HEK293 (cell line): ENCODE measurements at regions not wholly inside any gene's neighbourhood (a gene's known extent, or its start where the extent isn't known, plus 50 kb on each side); places are given as distances from the start of the nearest gene placed in this dataset.

Experiments used
- CTCF ChIA-PET: fragments of 350-600 bp; formaldehyde crosslinking; extraction: SDS; loops from one replicate; lab custom pipeline; 2021; ENCODE audit warnings: antibody characterized with exemption; lab: Yijun Ruan, JAX
- POLR2A ChIA-PET: fragments of 300-600 bp; formaldehyde crosslinking; extraction: SDS; loops from one replicate; lab custom pipeline; 2020; ENCODE audit warnings: antibody characterized with exemption, inconsistent platforms; lab: Yijun Ruan, JAX
- H3K27ac ChIP-seq: fragments of 200-500 bp; sonication (Bioruptor generic); 2 replicates; pipeline ENCODE4 v1.5.1; 2014; ENCODE audit warnings: low read depth, low read length, control low read depth, inconsistent platforms; ENCODE audit errors: extremely low read depth
- H3K36me3 ChIP-seq, 2 experiments: fragments of 200-500 bp in 1 of 2; sonication (Bioruptor generic) in 1 of 2; 1 replicate in 1 of 2; 2 replicates in 1 of 2; pipeline ENCODE4 v1.5.1; 2014 to 2017; ENCODE audit warnings: inconsistent platforms in 2 of 2, low read length in 2 of 2; ENCODE audit not compliant: control insufficient read depth in 2 of 2, insufficient read depth in 1 of 2
- H3K4me1 ChIP-seq: fragments of 200-500 bp; sonication (Bioruptor generic); 2 replicates; pipeline ENCODE4 v1.5.1; 2014; ENCODE audit warnings: mild to moderate bottlenecking, low read length, inconsistent platforms; ENCODE audit not compliant: control insufficient read depth, insufficient read depth
- H3K4me3 ChIP-seq: 2 replicates; pipeline ENCODE4 v1.5.1; 2011; ENCODE audit warnings: low read depth, mild to moderate bottlenecking, control low read depth, low read length, moderate library complexity
- H3K9me3 ChIP-seq: fragments of 200-500 bp; sonication (Bioruptor generic); 2 replicates; pipeline ENCODE4 v1.5.1; 2014; ENCODE audit warnings: low read depth, low read length, inconsistent platforms; ENCODE audit not compliant: control insufficient read depth, insufficient read depth
- GLI4 ChIP-seq: fragments of 450-650 bp; formaldehyde crosslinking; IDR thresholded peaks from 2 replicates; pipeline ENCODE4 v1.5.1; 2016; ENCODE audit warnings: missing biosample characterization, missing genetic modification characterization
- MZF1 ChIP-seq: fragments of 450-650 bp; formaldehyde crosslinking; IDR thresholded peaks from 2 replicates; pipeline ENCODE4 v1.5.1; 2017; ENCODE audit warnings: missing biosample characterization, missing genetic modification characterization, borderline replicate concordance
- OSR2 ChIP-seq: fragments of 450-650 bp; formaldehyde crosslinking; IDR thresholded peaks from 2 replicates; pipeline ENCODE4 v1.5.1; 2016; ENCODE audit warnings: missing biosample characterization, missing genetic modification characterization
- ZBTB17 ChIP-seq: fragments of 450-650 bp; formaldehyde crosslinking; IDR thresholded peaks from 2 replicates; pipeline ENCODE4 v1.5.1; 2016; ENCODE audit warnings: missing biosample characterization, missing genetic modification characterization
- ZBTB20 ChIP-seq: fragments of 450-650 bp; formaldehyde crosslinking; IDR thresholded peaks from 2 replicates; pipeline ENCODE4 v1.5.1; 2016; ENCODE audit warnings: missing biosample characterization, missing genetic modification characterization
- ZFHX2 ChIP-seq: fragments of 450-650 bp; formaldehyde crosslinking; conservative IDR thresholded peaks from 2 replicates; pipeline ENCODE4 v1.5.1; 2016; ENCODE audit warnings: missing biosample characterization, missing genetic modification characterization
- ZNF138 ChIP-seq: fragments of 450-650 bp; formaldehyde crosslinking; IDR thresholded peaks from 2 replicates; pipeline ENCODE4 v1.5.1; 2016; ENCODE audit warnings: missing biosample characterization, missing genetic modification characterization, borderline replicate concordance
- ZNF169 ChIP-seq: fragments of 450-650 bp; formaldehyde crosslinking; IDR thresholded peaks from 2 replicates; pipeline ENCODE4 v1.5.1; 2016; ENCODE audit warnings: missing biosample characterization, missing genetic modification characterization
- ZNF214 ChIP-seq: fragments of 450-650 bp; formaldehyde crosslinking; IDR thresholded peaks from 2 replicates; pipeline ENCODE4 v1.5.1; 2017; ENCODE audit warnings: missing biosample characterization, mild to moderate bottlenecking, missing genetic modification characterization, borderline replicate concordance
- ZNF223 ChIP-seq: fragments of 450-650 bp; formaldehyde crosslinking; IDR thresholded peaks from 2 replicates; pipeline ENCODE4 v1.5.1; 2016; ENCODE audit warnings: missing biosample characterization, missing genetic modification characterization
- ZNF24 ChIP-seq: fragments of 450-650 bp; formaldehyde crosslinking; IDR thresholded peaks from 2 replicates; pipeline ENCODE4 v1.5.1; 2016; ENCODE audit warnings: missing biosample characterization, missing genetic modification characterization
- ZNF394 ChIP-seq: fragments of 450-650 bp; formaldehyde crosslinking; IDR thresholded peaks from 2 replicates; pipeline ENCODE4 v1.5.1; 2016; ENCODE audit warnings: missing biosample characterization, missing genetic modification characterization, mild to moderate bottlenecking, moderate library complexity, borderline replicate concordance
- ZNF426 ChIP-seq: fragments of 450-650 bp; formaldehyde crosslinking; IDR thresholded peaks from 2 replicates; pipeline ENCODE4 v1.5.1; 2017; ENCODE audit warnings: missing biosample characterization, missing genetic modification characterization, mild to moderate bottlenecking, inconsistent platforms, moderate library complexity
- ZNF473 ChIP-seq: fragments of 450-650 bp; formaldehyde crosslinking; IDR thresholded peaks from 2 replicates; pipeline ENCODE4 v1.5.1; 2017; ENCODE audit warnings: missing biosample characterization, missing genetic modification characterization
- ZNF560 ChIP-seq: fragments of 450-650 bp; formaldehyde crosslinking; IDR thresholded peaks from 2 replicates; pipeline ENCODE4 v1.5.1; 2017; ENCODE audit warnings: missing biosample characterization, missing genetic modification characterization, borderline replicate concordance
- ZNF561 ChIP-seq: fragments of 450-650 bp; IDR thresholded peaks from 2 replicates; pipeline ENCODE4 v1.5.1; 2018; ENCODE audit warnings: missing biosample characterization, missing genetic modification characterization, borderline replicate concordance
- ZNF670 ChIP-seq: fragments of 450-650 bp; formaldehyde crosslinking; IDR thresholded peaks from 2 replicates; pipeline ENCODE4 v1.5.1; 2016; ENCODE audit warnings: missing biosample characterization, missing genetic modification characterization, low read depth
- ZNF677 ChIP-seq: fragments of 450-650 bp; IDR thresholded peaks from 2 replicates; pipeline ENCODE4 v1.5.0; 2018; ENCODE audit warnings: missing biosample characterization, mild to moderate bottlenecking, missing genetic modification characterization, moderate library complexity
- TF ChIP-seq, protein P1 (sequence below): fragments of 450-650 bp; formaldehyde crosslinking; IDR thresholded peaks from 2 replicates; pipeline ENCODE4 v1.5.1; 2017; ENCODE audit warnings: missing biosample characterization, mild to moderate bottlenecking, missing genetic modification characterization, moderate library complexity
- TF ChIP-seq, protein P2 (sequence below): fragments of 450-650 bp; formaldehyde crosslinking; IDR thresholded peaks from 2 replicates; pipeline ENCODE4 v1.5.1; 2016; ENCODE audit warnings: missing biosample characterization, missing genetic modification characterization, borderline replicate concordance
- TF ChIP-seq, protein P3 (sequence below): fragments of 450-650 bp; formaldehyde crosslinking; IDR thresholded peaks from 2 replicates; pipeline ENCODE4 v1.5.1; 2016; ENCODE audit warnings: missing biosample characterization, missing genetic modification characterization, borderline replicate concordance
- TF ChIP-seq, protein P4 (sequence below): fragments of 450-650 bp; formaldehyde crosslinking; conservative IDR thresholded peaks from 2 replicates; pipeline ENCODE4 v1.5.1; 2016; ENCODE audit warnings: low read depth, missing biosample characterization, missing genetic modification characterization
- TF ChIP-seq, protein P5 (sequence below): fragments of 450-650 bp; formaldehyde crosslinking; IDR thresholded peaks from 2 replicates; pipeline ENCODE4 v1.5.1; 2016; ENCODE audit warnings: missing biosample characterization, missing genetic modification characterization

DNA sequence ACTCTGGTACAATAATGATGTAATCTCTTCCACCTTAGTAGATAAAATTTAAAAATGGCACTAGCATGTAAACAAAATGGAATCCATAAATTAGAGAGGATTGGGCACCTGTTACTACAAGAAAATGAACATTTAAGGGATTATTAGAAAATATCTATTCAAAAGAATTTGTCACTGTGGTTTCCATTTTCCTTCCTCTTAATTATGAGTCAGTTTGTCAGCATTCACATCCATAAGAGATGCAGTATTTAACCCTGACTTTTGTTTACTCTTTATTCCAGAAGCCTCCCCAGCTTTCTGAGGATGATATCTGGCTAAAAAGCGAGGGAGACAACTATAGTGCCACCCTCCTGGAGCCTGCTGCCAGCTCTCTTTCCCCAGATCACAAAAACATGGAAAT lies 72.1 kb downstream of the C9orf152 start:
- no peaks in the 10 kb centered on the region for H3K4me1 ChIP-seq

DNA sequence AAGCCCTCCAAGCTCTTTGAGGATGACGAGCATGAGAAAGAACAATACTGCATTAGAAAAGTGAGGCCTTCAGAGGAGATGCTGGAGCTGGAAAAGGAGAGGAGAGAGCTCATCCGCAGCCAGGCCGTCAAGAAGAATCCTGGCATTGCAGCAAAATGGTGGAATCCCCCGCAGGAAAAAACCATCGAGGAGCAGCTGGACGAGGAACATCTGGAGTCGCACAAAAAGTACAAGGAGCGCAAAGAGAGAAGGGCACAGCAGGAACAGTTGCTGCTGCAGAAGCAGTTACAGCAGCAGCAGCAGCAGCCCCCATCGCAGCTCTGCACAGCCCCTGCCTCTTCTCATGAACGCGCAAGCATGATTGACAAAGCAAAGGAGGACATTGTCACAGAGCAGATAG lies 71.2 kb downstream of the C9orf152 start:
- ChIA-PET POLR2A (no interaction called here), CTCF (no interaction called here)
- no peaks in the 10 kb centered on the region for H3K4me1 ChIP-seq
- H3K9me3 ChIP-seq = no peaks in the 10 kb centered on the region
- no peak overlapping the region for H3K27ac ChIP-seq
- no peak overlapping the region for H3K4me3 ChIP-seq
- H3K36me3 ChIP-seq = peaks cover 0 to 24% of the 10 kb centered on the region in 2 experiments; a peak in 1 of 3 replicates
- TF ChIP-seq, protein P1, sequence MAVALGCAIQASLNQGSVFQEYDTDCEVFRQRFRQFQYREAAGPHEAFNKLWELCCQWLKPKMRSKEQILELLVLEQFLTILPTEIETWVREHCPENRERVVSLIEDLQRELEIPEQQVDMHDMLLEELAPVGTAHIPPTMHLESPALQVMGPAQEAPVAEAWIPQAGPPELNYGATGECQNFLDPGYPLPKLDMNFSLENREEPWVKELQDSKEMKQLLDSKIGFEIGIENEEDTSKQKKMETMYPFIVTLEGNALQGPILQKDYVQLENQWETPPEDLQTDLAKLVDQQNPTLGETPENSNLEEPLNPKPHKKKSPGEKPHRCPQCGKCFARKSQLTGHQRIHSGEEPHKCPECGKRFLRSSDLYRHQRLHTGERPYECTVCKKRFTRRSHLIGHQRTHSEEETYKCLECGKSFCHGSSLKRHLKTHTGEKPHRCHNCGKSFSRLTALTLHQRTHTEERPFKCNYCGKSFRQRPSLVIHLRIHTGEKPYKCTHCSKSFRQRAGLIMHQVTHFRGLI (tag by site-specific recombination) = no peak
- TF ChIP-seq ZNF394 (tag by site-specific recombination) (no peak), ZNF426 (tag by site-specific recombination) (no peak), ZNF214 (tag by site-specific recombination) (no peak)
- TF ChIP-seq, protein P2, sequence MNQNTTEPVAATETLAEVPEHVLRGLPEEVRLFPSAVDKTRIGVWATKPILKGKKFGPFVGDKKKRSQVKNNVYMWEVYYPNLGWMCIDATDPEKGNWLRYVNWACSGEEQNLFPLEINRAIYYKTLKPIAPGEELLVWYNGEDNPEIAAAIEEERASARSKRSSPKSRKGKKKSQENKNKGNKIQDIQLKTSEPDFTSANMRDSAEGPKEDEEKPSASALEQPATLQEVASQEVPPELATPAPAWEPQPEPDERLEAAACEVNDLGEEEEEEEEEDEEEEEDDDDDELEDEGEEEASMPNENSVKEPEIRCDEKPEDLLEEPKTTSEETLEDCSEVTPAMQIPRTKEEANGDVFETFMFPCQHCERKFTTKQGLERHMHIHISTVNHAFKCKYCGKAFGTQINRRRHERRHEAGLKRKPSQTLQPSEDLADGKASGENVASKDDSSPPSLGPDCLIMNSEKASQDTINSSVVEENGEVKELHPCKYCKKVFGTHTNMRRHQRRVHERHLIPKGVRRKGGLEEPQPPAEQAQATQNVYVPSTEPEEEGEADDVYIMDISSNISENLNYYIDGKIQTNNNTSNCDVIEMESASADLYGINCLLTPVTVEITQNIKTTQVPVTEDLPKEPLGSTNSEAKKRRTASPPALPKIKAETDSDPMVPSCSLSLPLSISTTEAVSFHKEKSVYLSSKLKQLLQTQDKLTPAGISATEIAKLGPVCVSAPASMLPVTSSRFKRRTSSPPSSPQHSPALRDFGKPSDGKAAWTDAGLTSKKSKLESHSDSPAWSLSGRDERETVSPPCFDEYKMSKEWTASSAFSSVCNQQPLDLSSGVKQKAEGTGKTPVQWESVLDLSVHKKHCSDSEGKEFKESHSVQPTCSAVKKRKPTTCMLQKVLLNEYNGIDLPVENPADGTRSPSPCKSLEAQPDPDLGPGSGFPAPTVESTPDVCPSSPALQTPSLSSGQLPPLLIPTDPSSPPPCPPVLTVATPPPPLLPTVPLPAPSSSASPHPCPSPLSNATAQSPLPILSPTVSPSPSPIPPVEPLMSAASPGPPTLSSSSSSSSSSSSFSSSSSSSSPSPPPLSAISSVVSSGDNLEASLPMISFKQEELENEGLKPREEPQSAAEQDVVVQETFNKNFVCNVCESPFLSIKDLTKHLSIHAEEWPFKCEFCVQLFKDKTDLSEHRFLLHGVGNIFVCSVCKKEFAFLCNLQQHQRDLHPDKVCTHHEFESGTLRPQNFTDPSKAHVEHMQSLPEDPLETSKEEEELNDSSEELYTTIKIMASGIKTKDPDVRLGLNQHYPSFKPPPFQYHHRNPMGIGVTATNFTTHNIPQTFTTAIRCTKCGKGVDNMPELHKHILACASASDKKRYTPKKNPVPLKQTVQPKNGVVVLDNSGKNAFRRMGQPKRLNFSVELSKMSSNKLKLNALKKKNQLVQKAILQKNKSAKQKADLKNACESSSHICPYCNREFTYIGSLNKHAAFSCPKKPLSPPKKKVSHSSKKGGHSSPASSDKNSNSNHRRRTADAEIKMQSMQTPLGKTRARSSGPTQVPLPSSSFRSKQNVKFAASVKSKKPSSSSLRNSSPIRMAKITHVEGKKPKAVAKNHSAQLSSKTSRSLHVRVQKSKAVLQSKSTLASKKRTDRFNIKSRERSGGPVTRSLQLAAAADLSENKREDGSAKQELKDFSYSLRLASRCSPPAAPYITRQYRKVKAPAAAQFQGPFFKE = no peak

More for the DNA sequence above, 72.1 kb downstream of the C9orf152 start:
- Histone ChIP-seq H3K36me3 (peaks cover 0 to 24% of the 10 kb centered on the region in 2 experiments; a peak in 1 of 3 replicates), H3K4me3 (no peak overlapping the region), H3K27ac (no peak overlapping the region), H3K9me3 (no peaks in the 10 kb centered on the region)
- ChIA-PET CTCF (interaction anchor here (0.5 kb wide), 1 partner anchor 208 kb away, joined by 3 read pairs; no protein-coding TSS in a partner anchor), POLR2A (interaction anchor here (0.7 kb wide), 1 partner anchor 83 kb away, joined by 6 read pairs; no protein-coding TSS in a partner anchor)
- TF ChIP-seq ZNF138 (tag by site-specific recombination) (no peak), OSR2 (tag by site-specific recombination) (no peak), ZNF670 (tag by site-specific recombination) (no peak), ZNF24 (tag by site-specific recombination) (no peak), ZBTB17 (tag by site-specific recombination) (no peak), ZNF169 (tag by site-specific recombination) (no peak), ZNF223 (tag by site-specific recombination) (no peak), ZFHX2 (no peak), ZNF677 (tag by site-specific recombination) (no peak), ZNF473 (no peak), ZNF560 (tag by site-specific recombination) (no peak), ZNF394 (tag by site-specific recombination) (no peak), GLI4 (tag by site-specific recombination) (no peak), MZF1 (no peak), ZBTB20 (tag by site-specific recombination) (no peak), ZNF561 (no peak)
- TF ChIP-seq, protein P3, sequence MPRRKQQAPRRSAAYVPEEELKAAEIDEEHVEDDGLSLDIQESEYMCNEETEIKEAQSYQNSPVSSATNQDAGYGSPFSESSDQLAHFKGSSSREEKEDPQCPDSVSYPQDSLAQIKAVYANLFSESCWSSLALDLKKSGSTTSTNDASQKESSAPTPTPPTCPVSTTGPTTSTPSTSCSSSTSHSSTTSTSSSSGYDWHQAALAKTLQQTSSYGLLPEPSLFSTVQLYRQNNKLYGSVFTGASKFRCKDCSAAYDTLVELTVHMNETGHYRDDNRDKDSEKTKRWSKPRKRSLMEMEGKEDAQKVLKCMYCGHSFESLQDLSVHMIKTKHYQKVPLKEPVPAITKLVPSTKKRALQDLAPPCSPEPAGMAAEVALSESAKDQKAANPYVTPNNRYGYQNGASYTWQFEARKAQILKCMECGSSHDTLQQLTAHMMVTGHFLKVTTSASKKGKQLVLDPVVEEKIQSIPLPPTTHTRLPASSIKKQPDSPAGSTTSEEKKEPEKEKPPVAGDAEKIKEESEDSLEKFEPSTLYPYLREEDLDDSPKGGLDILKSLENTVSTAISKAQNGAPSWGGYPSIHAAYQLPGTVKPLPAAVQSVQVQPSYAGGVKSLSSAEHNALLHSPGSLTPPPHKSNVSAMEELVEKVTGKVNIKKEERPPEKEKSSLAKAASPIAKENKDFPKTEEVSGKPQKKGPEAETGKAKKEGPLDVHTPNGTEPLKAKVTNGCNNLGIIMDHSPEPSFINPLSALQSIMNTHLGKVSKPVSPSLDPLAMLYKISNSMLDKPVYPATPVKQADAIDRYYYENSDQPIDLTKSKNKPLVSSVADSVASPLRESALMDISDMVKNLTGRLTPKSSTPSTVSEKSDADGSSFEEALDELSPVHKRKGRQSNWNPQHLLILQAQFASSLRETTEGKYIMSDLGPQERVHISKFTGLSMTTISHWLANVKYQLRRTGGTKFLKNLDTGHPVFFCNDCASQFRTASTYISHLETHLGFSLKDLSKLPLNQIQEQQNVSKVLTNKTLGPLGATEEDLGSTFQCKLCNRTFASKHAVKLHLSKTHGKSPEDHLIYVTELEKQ = no peak
- TF ChIP-seq, protein P4, sequence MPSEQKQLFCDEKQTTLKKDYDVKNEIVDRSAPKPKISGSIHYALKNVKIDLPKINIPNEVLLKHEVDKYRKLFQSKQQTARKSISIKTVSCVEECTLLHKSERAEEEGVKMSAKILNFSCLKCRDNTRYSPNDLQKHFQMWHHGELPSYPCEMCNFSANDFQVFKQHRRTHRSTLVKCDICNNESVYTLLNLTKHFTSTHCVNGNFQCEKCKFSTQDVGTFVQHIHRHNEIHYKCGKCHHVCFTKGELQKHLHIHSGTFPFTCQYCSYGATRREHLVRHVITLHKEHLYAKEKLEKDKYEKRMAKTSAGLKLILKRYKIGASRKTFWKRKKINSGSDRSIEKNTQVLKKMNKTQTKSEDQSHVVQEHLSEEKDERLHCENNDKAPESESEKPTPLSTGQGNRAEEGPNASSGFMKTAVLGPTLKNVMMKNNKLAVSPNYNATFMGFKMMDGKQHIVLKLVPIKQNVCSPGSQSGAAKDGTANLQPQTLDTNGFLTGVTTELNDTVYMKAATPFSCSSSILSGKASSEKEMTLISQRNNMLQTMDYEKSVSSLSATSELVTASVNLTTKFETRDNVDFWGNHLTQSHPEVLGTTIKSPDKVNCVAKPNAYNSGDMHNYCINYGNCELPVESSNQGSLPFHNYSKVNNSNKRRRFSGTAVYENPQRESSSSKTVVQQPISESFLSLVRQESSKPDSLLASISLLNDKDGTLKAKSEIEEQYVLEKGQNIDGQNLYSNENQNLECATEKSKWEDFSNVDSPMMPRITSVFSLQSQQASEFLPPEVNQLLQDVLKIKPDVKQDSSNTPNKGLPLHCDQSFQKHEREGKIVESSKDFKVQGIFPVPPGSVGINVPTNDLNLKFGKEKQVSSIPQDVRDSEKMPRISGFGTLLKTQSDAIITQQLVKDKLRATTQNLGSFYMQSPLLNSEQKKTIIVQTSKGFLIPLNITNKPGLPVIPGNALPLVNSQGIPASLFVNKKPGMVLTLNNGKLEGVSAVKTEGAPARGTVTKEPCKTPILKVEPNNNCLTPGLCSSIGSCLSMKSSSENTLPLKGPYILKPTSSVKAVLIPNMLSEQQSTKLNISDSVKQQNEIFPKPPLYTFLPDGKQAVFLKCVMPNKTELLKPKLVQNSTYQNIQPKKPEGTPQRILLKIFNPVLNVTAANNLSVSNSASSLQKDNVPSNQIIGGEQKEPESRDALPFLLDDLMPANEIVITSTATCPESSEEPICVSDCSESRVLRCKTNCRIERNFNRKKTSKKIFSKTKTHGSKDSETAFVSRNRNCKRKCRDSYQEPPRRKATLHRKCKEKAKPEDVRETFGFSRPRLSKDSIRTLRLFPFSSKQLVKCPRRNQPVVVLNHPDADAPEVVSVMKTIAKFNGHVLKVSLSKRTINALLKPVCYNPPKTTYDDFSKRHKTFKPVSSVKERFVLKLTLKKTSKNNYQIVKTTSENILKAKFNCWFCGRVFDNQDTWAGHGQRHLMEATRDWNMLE (tag by site-specific recombination) = no peak
- TF ChIP-seq, protein P5, sequence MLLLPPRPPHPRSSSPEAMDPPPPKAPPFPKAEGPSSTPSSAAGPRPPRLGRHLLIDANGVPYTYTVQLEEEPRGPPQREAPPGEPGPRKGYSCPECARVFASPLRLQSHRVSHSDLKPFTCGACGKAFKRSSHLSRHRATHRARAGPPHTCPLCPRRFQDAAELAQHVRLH = no peak
- TF ChIP-seq, all 188 proteins: peak for 0
